ENCODE measurements at regions not wholly inside any gene's neighbourhood (a gene's known extent, or its start where the extent isn't known, plus 50 kb on each side); places are given as distances from the start of the nearest gene placed in this dataset.

- DNase-seq (ENCODE audit: low spot score): no peak
- Mint-ChIP-seq H3K9me3 (peaks cover 18% of the 10 kb centered on the region), H3K4me3 (ENCODE audit: low read depth) (no peak overlapping the region), H3K27ac (no peak overlapping the region), H3K36me3 (ENCODE audit: low read depth) (no peaks in the 10 kb centered on the region), H3K4me1 (ENCODE audit: low read depth) (no peaks in the 10 kb centered on the region), H3K27me3 (ENCODE audit: low read depth) (no peaks in the 10 kb centered on the region)
- intact Hi-C loops (cut with micrococcal nuclease): no loop called here
These were observed 954.1 kb downstream of the UQCRFS1 start for GRCh38 chr19:28258829-28259228.

- no peaks in the 10 kb centered on the region for H3K27me3 Mint-ChIP-seq (ENCODE audit: low read depth)
- no peak for DNase-seq (ENCODE audit: low spot score)
- no peak overlapping the region for H3K4me3 Mint-ChIP-seq (ENCODE audit: low read depth)
- H3K4me1 Mint-ChIP-seq (ENCODE audit: low read depth): no peaks in the 10 kb centered on the region
- H3K36me3 Mint-ChIP-seq (ENCODE audit: low read depth): no peaks in the 10 kb centered on the region
- peaks cover 9% of the 10 kb centered on the region for H3K9me3 Mint-ChIP-seq
- no peak overlapping the region for H3K27ac Mint-ChIP-seq
- intact Hi-C loops (cut with micrococcal nuclease): no loop called here
These were observed 955.6 kb downstream of the UQCRFS1 start for GRCh38 chr19:28257396-28257795.

GRCh38 chr19:28247243-28247642, 965.7 kb downstream of the UQCRFS1 start:
- no peak overlapping the region for H3K27ac Mint-ChIP-seq

GRCh38 chr19:28245937-28246336, 967.0 kb downstream of the UQCRFS1 start:
- H3K4me3 Mint-ChIP-seq (ENCODE audit: low read depth): no peak overlapping the region
- no peak for DNase-seq (ENCODE audit: low spot score)

More at GRCh38 chr19:28247243-28247642, 965.7 kb downstream of the UQCRFS1 start:
- Mint-ChIP-seq H3K4me1 (ENCODE audit: low read depth) (no peaks in the 10 kb centered on the region), H3K9me3 (no peaks in the 10 kb centered on the region), H3K27me3 (ENCODE audit: low read depth) (no peaks in the 10 kb centered on the region), H3K36me3 (ENCODE audit: low read depth) (no peaks in the 10 kb centered on the region), H3K4me3 (ENCODE audit: low read depth) (no peak overlapping the region)
- intact Hi-C loops (cut with micrococcal nuclease): no loop called here
- no peak for DNase-seq (ENCODE audit: low spot score)

GRCh38 chr19:28244966-28245365, 968.0 kb downstream of the UQCRFS1 start:
- Mint-ChIP-seq H3K27me3 (ENCODE audit: low read depth) (no peaks in the 10 kb centered on the region), H3K36me3 (ENCODE audit: low read depth) (no peaks in the 10 kb centered on the region), H3K4me3 (ENCODE audit: low read depth) (no peak overlapping the region), H3K27ac (no peak overlapping the region), H3K4me1 (ENCODE audit: low read depth) (no peaks in the 10 kb centered on the region), H3K9me3 (no peaks in the 10 kb centered on the region)
- DNase-seq (ENCODE audit: low spot score): no peak
- intact Hi-C loops (cut with micrococcal nuclease): no loop called here

More at GRCh38 chr19:28245937-28246336, 967.0 kb downstream of the UQCRFS1 start:
- Mint-ChIP-seq H3K4me1 (ENCODE audit: low read depth) (no peaks in the 10 kb centered on the region), H3K36me3 (ENCODE audit: low read depth) (no peaks in the 10 kb centered on the region), H3K27ac (no peak overlapping the region), H3K9me3 (no peaks in the 10 kb centered on the region), H3K27me3 (ENCODE audit: low read depth) (no peaks in the 10 kb centered on the region)
- intact Hi-C loops (cut with micrococcal nuclease): no loop called here

GRCh38 chr19:28242317-28242927, 970.5 kb downstream of the UQCRFS1 start:
- H3K27ac Mint-ChIP-seq: no peak overlapping the region
- H3K9me3 Mint-ChIP-seq: no peaks in the 10 kb centered on the region
- no peak overlapping the region for H3K4me3 Mint-ChIP-seq (ENCODE audit: low read depth)
- intact Hi-C loops (cut with micrococcal nuclease): no loop called here
- H3K27me3 Mint-ChIP-seq (ENCODE audit: low read depth): no peaks in the 10 kb centered on the region
- H3K4me1 Mint-ChIP-seq (ENCODE audit: low read depth): no peaks in the 10 kb centered on the region
- no peak for DNase-seq (ENCODE audit: low spot score)
- no peaks in the 10 kb centered on the region for H3K36me3 Mint-ChIP-seq (ENCODE audit: low read depth)

GRCh38 chr19:28239270-28239669, 973.7 kb downstream of the UQCRFS1 start:
- H3K27ac Mint-ChIP-seq: no peak overlapping the region
- H3K4me3 Mint-ChIP-seq (ENCODE audit: low read depth): no peak overlapping the region
- no peaks in the 10 kb centered on the region for H3K4me1 Mint-ChIP-seq (ENCODE audit: low read depth)
- H3K36me3 Mint-ChIP-seq (ENCODE audit: low read depth): no peaks in the 10 kb centered on the region
- intact Hi-C loops (cut with micrococcal nuclease): no loop called here
- H3K9me3 Mint-ChIP-seq: no peaks in the 10 kb centered on the region
- DNase-seq (ENCODE audit: low spot score): no peak
- H3K27me3 Mint-ChIP-seq (ENCODE audit: low read depth): no peaks in the 10 kb centered on the region

- Mint-ChIP-seq H3K4me1 (ENCODE audit: low read depth) (no peaks in the 10 kb centered on the region), H3K36me3 (ENCODE audit: low read depth) (no peaks in the 10 kb centered on the region), H3K27me3 (ENCODE audit: low read depth) (no peaks in the 10 kb centered on the region), H3K4me3 (ENCODE audit: low read depth) (no peak overlapping the region), H3K9me3 (no peaks in the 10 kb centered on the region), H3K27ac (no peak overlapping the region)
- intact Hi-C loops (cut with micrococcal nuclease): no loop called here
- no peak for DNase-seq (ENCODE audit: low spot score)
These were observed 974.6 kb downstream of the UQCRFS1 start for GRCh38 chr19:28238270-28238820.

- Mint-ChIP-seq H3K4me3 (ENCODE audit: low read depth) (no peak overlapping the region), H3K9me3 (no peaks in the 10 kb centered on the region), H3K27me3 (ENCODE audit: low read depth) (no peaks in the 10 kb centered on the region), H3K36me3 (ENCODE audit: low read depth) (no peaks in the 10 kb centered on the region), H3K4me1 (ENCODE audit: low read depth) (no peaks in the 10 kb centered on the region), H3K27ac (no peak overlapping the region)
- DNase-seq (ENCODE audit: low spot score): no peak
- intact Hi-C loops (cut with micrococcal nuclease): no loop called here
These were observed 977.3 kb downstream of the UQCRFS1 start for GRCh38 chr19:28235606-28236125.

- H3K36me3 Mint-ChIP-seq (ENCODE audit: low read depth): no peaks in the 10 kb centered on the region
These were observed 978.3 kb downstream of the UQCRFS1 start for GRCh38 chr19:28234637-28235036.

GRCh38 chr19:28228854-28229253, 984.1 kb downstream of the UQCRFS1 start:
- Mint-ChIP-seq H3K27ac (no peak overlapping the region), H3K36me3 (ENCODE audit: low read depth) (no peaks in the 10 kb centered on the region), H3K27me3 (ENCODE audit: low read depth) (no peaks in the 10 kb centered on the region), H3K4me1 (ENCODE audit: low read depth) (no peaks in the 10 kb centered on the region), H3K9me3 (no peaks in the 10 kb centered on the region), H3K4me3 (ENCODE audit: low read depth) (no peak overlapping the region)
- no peak for DNase-seq (ENCODE audit: low spot score)
- intact Hi-C loops (cut with micrococcal nuclease): no loop called here

More at GRCh38 chr19:28234637-28235036, 978.3 kb downstream of the UQCRFS1 start:
- H3K4me3 Mint-ChIP-seq (ENCODE audit: low read depth): no peak overlapping the region
- intact Hi-C loops (cut with micrococcal nuclease): no loop called here
- H3K27me3 Mint-ChIP-seq (ENCODE audit: low read depth): no peaks in the 10 kb centered on the region
- H3K27ac Mint-ChIP-seq: no peak overlapping the region
- no peaks in the 10 kb centered on the region for H3K9me3 Mint-ChIP-seq
- H3K4me1 Mint-ChIP-seq (ENCODE audit: low read depth): no peaks in the 10 kb centered on the region
- DNase-seq (ENCODE audit: low spot score): no peak

GRCh38 chr19:28224441-28224840, 988.5 kb downstream of the UQCRFS1 start:
- Mint-ChIP-seq H3K27me3 (ENCODE audit: low read depth) (no peaks in the 10 kb centered on the region), H3K36me3 (ENCODE audit: low read depth) (no peaks in the 10 kb centered on the region), H3K9me3 (no peaks in the 10 kb centered on the region), H3K27ac (no peak overlapping the region), H3K4me3 (ENCODE audit: low read depth) (no peak overlapping the region), H3K4me1 (ENCODE audit: low read depth) (no peaks in the 10 kb centered on the region)
- DNase-seq (ENCODE audit: low spot score): no peak
- intact Hi-C loops (cut with micrococcal nuclease): no loop called here

GRCh38 chr19:28221736-28222135, 991.2 kb downstream of the UQCRFS1 start:
- intact Hi-C loops (cut with micrococcal nuclease): no loop called here
- Mint-ChIP-seq H3K4me1 (ENCODE audit: low read depth) (no peaks in the 10 kb centered on the region), H3K27ac (no peak overlapping the region), H3K4me3 (ENCODE audit: low read depth) (no peak overlapping the region), H3K27me3 (ENCODE audit: low read depth) (no peaks in the 10 kb centered on the region), H3K36me3 (ENCODE audit: low read depth) (no peaks in the 10 kb centered on the region), H3K9me3 (no peaks in the 10 kb centered on the region)
- DNase-seq (ENCODE audit: low spot score): no peak
